ENCODE measurements at regions not wholly inside any gene's neighbourhood (a gene's known extent, or its start where the extent isn't known, plus 50 kb on each side); places are given as distances from the start of the nearest gene placed in this dataset.
"Not testable (repeated sequence)": the region's sequence is repeated elsewhere in the genome, so short reads cannot be mapped to it uniquely, and the experiment has no call there.

- Histone ChIP-seq H3K4me2 (ENCODE audit: low read length) (no peak overlapping the region), H3K9me2 (ENCODE audit: low read depth, low read length) (no peaks in the 10 kb centered on the region), H3K9ac (ENCODE audit: low read length) (no peak overlapping the region), H4K20me1 (ENCODE audit: insufficient read depth, low read length) (no peaks in the 10 kb centered on the region), H3K4me3 (ENCODE audit: low read depth, low read length, poor library complexity, severe bottlenecking) (no peak overlapping the region), H3K36me3 (ENCODE audit: insufficient read depth, low read length) (no peaks in the 10 kb centered on the region), H3F3A (ENCODE audit: insufficient read depth, low read length) (no peaks in the 10 kb centered on the region), H3K9me3 (ENCODE audit: low read length) (no peaks in the 10 kb centered on the region), H2AFZ (ENCODE audit: low read length) (no peak overlapping the region), H3K27ac (ENCODE audit: low read depth, low read length, poor library complexity, severe bottlenecking) (no peak overlapping the region), H3K4me1 (ENCODE audit: insufficient read depth, low read length, severe bottlenecking) (no peaks in the 10 kb centered on the region), H3K27me3 (ENCODE audit: insufficient read depth, low read length) (no peaks in the 10 kb centered on the region), H3K79me2 (ENCODE audit: insufficient read depth, low read length) (no peaks in the 10 kb centered on the region)
- TF ChIP-seq EZH2 (IDR thresholded peaks at IDR 0.05; ENCODE audit: borderline replicate concordance, low read length) (no peak), CTCF (IDR thresholded peaks at IDR 0.05; ENCODE audit: low read length) (no peak)
These were observed 1213.7 kb downstream of the GATA3 start for GRCh38 chr10:9268176-9268575.

GRCh38 chr10:9273126-9273833 lies 1218.8 kb downstream of the GATA3 start:
- not testable (repeated sequence) for H3K9ac ChIP-seq (ENCODE audit: low read length); H3K27me3 ChIP-seq (ENCODE audit: insufficient read depth, low read length); H2AFZ ChIP-seq (ENCODE audit: low read length); H3F3A ChIP-seq (ENCODE audit: insufficient read depth, low read length); H3K79me2 ChIP-seq (ENCODE audit: insufficient read depth, low read length); H4K20me1 ChIP-seq (ENCODE audit: insufficient read depth, low read length); H3K4me3 ChIP-seq (ENCODE audit: low read depth, low read length, poor library complexity, severe bottlenecking); H3K9me2 ChIP-seq (ENCODE audit: low read depth, low read length); H3K9me3 ChIP-seq (ENCODE audit: low read length); H3K4me2 ChIP-seq (ENCODE audit: low read length); H3K4me1 ChIP-seq (ENCODE audit: insufficient read depth, low read length, severe bottlenecking); H3K27ac ChIP-seq (ENCODE audit: low read depth, low read length, poor library complexity, severe bottlenecking); H3K36me3 ChIP-seq (ENCODE audit: insufficient read depth, low read length)

DNA sequence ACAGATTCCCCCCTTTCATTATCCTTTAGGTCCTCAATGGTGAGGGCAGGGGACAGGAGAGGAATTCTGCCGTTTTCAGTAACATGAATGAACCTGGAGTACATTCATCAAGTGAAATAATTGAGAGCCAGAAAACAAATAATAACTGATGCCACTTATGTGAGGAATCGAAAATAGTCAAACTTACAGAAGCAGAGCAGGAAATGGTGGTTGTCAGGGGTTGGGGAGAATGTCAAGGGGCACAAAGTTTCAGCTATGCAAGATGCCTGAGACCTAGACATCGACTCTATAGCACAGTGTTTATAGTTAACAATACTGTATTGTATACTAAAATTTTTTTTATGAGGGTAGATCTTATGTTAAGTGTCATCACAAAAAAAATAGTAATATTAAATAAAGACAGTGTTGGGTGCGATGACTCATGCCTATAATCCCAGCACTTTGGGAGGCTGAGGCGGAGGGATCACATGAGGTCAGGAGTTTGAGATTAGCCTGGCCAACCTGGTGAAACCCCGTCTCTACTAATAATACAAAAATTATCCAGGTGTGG lies 1219.8 kb downstream of the GATA3 start:
- Histone ChIP-seq H3K36me3 (ENCODE audit: insufficient read depth, low read length) (no peaks in the 10 kb centered on the region), H3K27ac (ENCODE audit: low read depth, low read length, poor library complexity, severe bottlenecking) (no peak overlapping the region), H3K79me2 (ENCODE audit: insufficient read depth, low read length) (no peaks in the 10 kb centered on the region), H3K4me2 (ENCODE audit: low read length) (no peak overlapping the region), H3K9me3 (ENCODE audit: low read length) (no peaks in the 10 kb centered on the region), H3K9ac (ENCODE audit: low read length) (no peak overlapping the region), H3K9me2 (ENCODE audit: low read depth, low read length) (no peaks in the 10 kb centered on the region), H2AFZ (ENCODE audit: low read length) (no peak overlapping the region), H4K20me1 (ENCODE audit: insufficient read depth, low read length) (no peaks in the 10 kb centered on the region), H3F3A (ENCODE audit: insufficient read depth, low read length) (no peaks in the 10 kb centered on the region), H3K4me1 (ENCODE audit: insufficient read depth, low read length, severe bottlenecking) (no peaks in the 10 kb centered on the region), H3K27me3 (ENCODE audit: insufficient read depth, low read length) (no peaks in the 10 kb centered on the region), H3K4me3 (ENCODE audit: low read depth, low read length, poor library complexity, severe bottlenecking) (no peak overlapping the region)
- TF ChIP-seq EZH2 (IDR thresholded peaks at IDR 0.05; ENCODE audit: borderline replicate concordance, low read length) (no peak), CTCF (IDR thresholded peaks at IDR 0.05; ENCODE audit: low read length) (no peak)

DNA sequence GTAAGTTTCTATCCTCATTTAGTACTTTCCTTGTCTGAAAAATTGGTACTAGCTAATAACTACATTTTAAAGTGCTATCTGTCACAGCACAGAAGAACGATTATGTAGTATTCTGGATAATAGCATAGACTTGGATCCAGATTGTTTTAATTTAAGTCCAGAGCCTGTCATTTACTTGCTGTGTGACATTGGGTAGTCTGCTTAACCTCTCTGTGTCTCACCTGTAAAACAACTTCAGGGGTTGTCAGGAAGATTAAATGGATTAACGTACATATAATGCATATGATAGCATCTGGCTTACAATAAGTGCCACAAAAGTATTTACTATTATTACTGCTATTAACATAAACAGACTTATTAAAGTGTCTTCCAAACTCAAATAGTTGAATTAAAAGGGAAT lies 1221.4 kb downstream of the GATA3 start:
- TF ChIP-seq CTCF (IDR thresholded peaks at IDR 0.05; ENCODE audit: low read length) (no peak), EZH2 (IDR thresholded peaks at IDR 0.05; ENCODE audit: borderline replicate concordance, low read length) (no peak)

More for the DNA sequence above, 1221.4 kb downstream of the GATA3 start:
- Histone ChIP-seq H3K4me2 (ENCODE audit: low read length) (no peak overlapping the region), H3K27ac (ENCODE audit: low read depth, low read length, poor library complexity, severe bottlenecking) (no peak overlapping the region), H3K9ac (ENCODE audit: low read length) (no peak overlapping the region), H3F3A (ENCODE audit: insufficient read depth, low read length) (no peaks in the 10 kb centered on the region), H2AFZ (ENCODE audit: low read length) (no peak overlapping the region), H3K4me3 (ENCODE audit: low read depth, low read length, poor library complexity, severe bottlenecking) (no peak overlapping the region), H3K79me2 (ENCODE audit: insufficient read depth, low read length) (no peaks in the 10 kb centered on the region), H4K20me1 (ENCODE audit: insufficient read depth, low read length) (no peaks in the 10 kb centered on the region), H3K9me3 (ENCODE audit: low read length) (no peaks in the 10 kb centered on the region), H3K4me1 (ENCODE audit: insufficient read depth, low read length, severe bottlenecking) (no peaks in the 10 kb centered on the region), H3K36me3 (ENCODE audit: insufficient read depth, low read length) (no peaks in the 10 kb centered on the region), H3K27me3 (ENCODE audit: insufficient read depth, low read length) (no peaks in the 10 kb centered on the region), H3K9me2 (ENCODE audit: low read depth, low read length) (no peaks in the 10 kb centered on the region)
